ENCODE measurements at regions not wholly inside any gene's neighbourhood (a gene's known extent, or its start where the extent isn't known, plus 50 kb on each side); places are given as distances from the start of the nearest gene placed in this dataset.

DNA sequence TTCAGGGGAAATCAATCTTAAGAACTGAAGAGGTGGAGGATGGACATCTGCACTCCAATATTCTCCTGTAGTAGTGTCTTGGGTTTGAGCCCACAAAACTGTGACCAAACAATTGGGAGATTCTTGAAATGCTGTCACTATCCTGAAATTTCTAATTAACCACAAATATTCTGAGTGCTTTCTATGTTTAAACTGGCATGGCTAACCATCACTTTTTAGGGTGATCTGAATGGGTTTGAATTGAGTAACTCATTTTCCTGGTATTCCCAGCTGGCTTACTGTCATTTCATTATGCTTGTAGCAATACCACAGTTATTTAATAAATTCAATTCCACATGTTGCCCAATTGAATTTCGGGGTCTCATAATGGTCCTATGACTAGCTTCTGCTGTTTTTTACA lies 216.9 kb upstream of the DCBLD2 start:
- TF ChIP-seq, protein P1, sequence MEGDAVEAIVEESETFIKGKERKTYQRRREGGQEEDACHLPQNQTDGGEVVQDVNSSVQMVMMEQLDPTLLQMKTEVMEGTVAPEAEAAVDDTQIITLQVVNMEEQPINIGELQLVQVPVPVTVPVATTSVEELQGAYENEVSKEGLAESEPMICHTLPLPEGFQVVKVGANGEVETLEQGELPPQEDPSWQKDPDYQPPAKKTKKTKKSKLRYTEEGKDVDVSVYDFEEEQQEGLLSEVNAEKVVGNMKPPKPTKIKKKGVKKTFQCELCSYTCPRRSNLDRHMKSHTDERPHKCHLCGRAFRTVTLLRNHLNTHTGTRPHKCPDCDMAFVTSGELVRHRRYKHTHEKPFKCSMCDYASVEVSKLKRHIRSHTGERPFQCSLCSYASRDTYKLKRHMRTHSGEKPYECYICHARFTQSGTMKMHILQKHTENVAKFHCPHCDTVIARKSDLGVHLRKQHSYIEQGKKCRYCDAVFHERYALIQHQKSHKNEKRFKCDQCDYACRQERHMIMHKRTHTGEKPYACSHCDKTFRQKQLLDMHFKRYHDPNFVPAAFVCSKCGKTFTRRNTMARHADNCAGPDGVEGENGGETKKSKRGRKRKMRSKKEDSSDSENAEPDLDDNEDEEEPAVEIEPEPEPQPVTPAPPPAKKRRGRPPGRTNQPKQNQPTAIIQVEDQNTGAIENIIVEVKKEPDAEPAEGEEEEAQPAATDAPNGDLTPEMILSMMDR (IDR thresholded peaks at IDR 0.05) = no peak
- no peak for TF ChIP-seq POLR2AphosphoS5 (IDR thresholded peaks at IDR 0.05)
- no peak for TF ChIP-seq POLR2A (IDR thresholded peaks at IDR 0.05)
